ENCODE measurements at regions not wholly inside any gene's neighbourhood (a gene's known extent, or its start where the extent isn't known, plus 50 kb on each side); places are given as distances from the start of the nearest gene placed in this dataset.
A peak's percentile ranks its signal among the peaks of the same experiment; 100 is the strongest.

- Histone ChIP-seq H3K4me3 (ENCODE audit: low read length) (peak within 1 kb of the TSS; percentile 88), H3K36me3 (ENCODE audit: insufficient read depth, low read length) (no peaks in the 10 kb centered on the region), H3K27me3 (ENCODE audit: control insufficient read depth, insufficient read depth, low read length) (no peaks in the 10 kb centered on the region), H3K9me3 (replicated peaks; ENCODE audit: low read length) (no peaks in the 10 kb centered on the region), H3K4me2 (ENCODE audit: low read length) (peak within 1 kb of the TSS; percentile 88), H3K4me1 (ENCODE audit: control insufficient read depth, insufficient read depth, low read length) (peaks cover 15% of the 10 kb centered on the region), H3K9ac (ENCODE audit: low read depth, low read length) (peak within 1 kb of the TSS; percentile 98)
Measured at GRCh38 chr14:71320107-71320733, 413.0 kb downstream of the PCNX1 start, which contains the start of gene SIPA1L1. Gene SIPA1L1 (plus strand): TSS chr14:71320476.

GRCh38 chr14:71320734-71321573 lies 413.7 kb downstream of the PCNX1 start:
- peaks cover 15% of the 10 kb centered on the region for H3K4me1 ChIP-seq (ENCODE audit: control insufficient read depth, insufficient read depth, low read length)
- H3K9me3 ChIP-seq (replicated peaks; ENCODE audit: low read length): no peaks in the 10 kb centered on the region
- H3K4me3 ChIP-seq (ENCODE audit: low read length): peak overlapping the region; percentile 88
- H3K27me3 ChIP-seq (ENCODE audit: control insufficient read depth, insufficient read depth, low read length): no peaks in the 10 kb centered on the region
- peak overlapping the region; percentile 98 for H3K9ac ChIP-seq (ENCODE audit: low read depth, low read length)
- H3K36me3 ChIP-seq (ENCODE audit: insufficient read depth, low read length): no peaks in the 10 kb centered on the region
- H3K4me2 ChIP-seq (ENCODE audit: low read length): peak overlapping the region; percentile 88

GRCh38 chr14:71321574-71322315 lies 414.5 kb downstream of the PCNX1 start:
- Histone ChIP-seq H3K36me3 (ENCODE audit: insufficient read depth, low read length) (no peaks in the 10 kb centered on the region), H3K4me1 (ENCODE audit: control insufficient read depth, insufficient read depth, low read length) (peaks cover 15% of the 10 kb centered on the region), H3K9me3 (replicated peaks; ENCODE audit: low read length) (no peaks in the 10 kb centered on the region), H3K9ac (ENCODE audit: low read depth, low read length) (peak overlapping the region; percentile 98), H3K4me3 (ENCODE audit: low read length) (peak overlapping the region; percentile 88), H3K4me2 (ENCODE audit: low read length) (peak overlapping the region; percentile 88), H3K27me3 (ENCODE audit: control insufficient read depth, insufficient read depth, low read length) (no peaks in the 10 kb centered on the region)

GRCh38 chr14:71322655-71323250 lies 415.5 kb downstream of the PCNX1 start:
- H3K36me3 ChIP-seq (ENCODE audit: insufficient read depth, low read length): no peaks in the 10 kb centered on the region
- peak overlapping the region; percentile 88 for H3K4me2 ChIP-seq (ENCODE audit: low read length)
- peaks cover 17% of the 10 kb centered on the region for H3K4me1 ChIP-seq (ENCODE audit: control insufficient read depth, insufficient read depth, low read length)
- H3K27me3 ChIP-seq (ENCODE audit: control insufficient read depth, insufficient read depth, low read length): no peaks in the 10 kb centered on the region
- H3K4me3 ChIP-seq (ENCODE audit: low read length): peak overlapping the region; percentile 88
- H3K9ac ChIP-seq (ENCODE audit: low read depth, low read length): peak overlapping the region; percentile 98
- H3K9me3 ChIP-seq (replicated peaks; ENCODE audit: low read length): no peaks in the 10 kb centered on the region

- Histone ChIP-seq H3K4me3 (ENCODE audit: low read length) (no peak overlapping the region), H3K4me2 (ENCODE audit: low read length) (no peak overlapping the region), H3K27me3 (ENCODE audit: control insufficient read depth, insufficient read depth, low read length) (no peaks in the 10 kb centered on the region), H3K9ac (ENCODE audit: low read depth, low read length) (no peak overlapping the region), H3K36me3 (ENCODE audit: insufficient read depth, low read length) (no peaks in the 10 kb centered on the region), H3K9me3 (replicated peaks; ENCODE audit: low read length) (no peaks in the 10 kb centered on the region), H3K4me1 (ENCODE audit: control insufficient read depth, insufficient read depth, low read length) (peaks cover 18% of the 10 kb centered on the region)
Measured at GRCh38 chr14:71324767-71325272, 417.6 kb downstream of the PCNX1 start.

- peaks cover 21% of the 10 kb centered on the region for H3K4me1 ChIP-seq (ENCODE audit: control insufficient read depth, insufficient read depth, low read length)
- H3K9ac ChIP-seq (ENCODE audit: low read depth, low read length): no peak overlapping the region
- H3K27me3 ChIP-seq (ENCODE audit: control insufficient read depth, insufficient read depth, low read length): no peaks in the 10 kb centered on the region
- peaks cover 3% of the 10 kb centered on the region for H3K36me3 ChIP-seq (ENCODE audit: insufficient read depth, low read length)
- no peak overlapping the region for H3K4me3 ChIP-seq (ENCODE audit: low read length)
- no peak overlapping the region for H3K4me2 ChIP-seq (ENCODE audit: low read length)
- no peaks in the 10 kb centered on the region for H3K9me3 ChIP-seq (replicated peaks; ENCODE audit: low read length)
Measured at GRCh38 chr14:71327691-71328090, 420.4 kb downstream of the PCNX1 start.

GRCh38 chr14:71328183-71328582 lies 420.9 kb downstream of the PCNX1 start:
- Histone ChIP-seq H3K4me1 (ENCODE audit: control insufficient read depth, insufficient read depth, low read length) (peaks cover 19% of the 10 kb centered on the region), H3K4me3 (ENCODE audit: low read length) (no peak overlapping the region), H3K27me3 (ENCODE audit: control insufficient read depth, insufficient read depth, low read length) (no peaks in the 10 kb centered on the region), H3K36me3 (ENCODE audit: insufficient read depth, low read length) (peaks cover 3% of the 10 kb centered on the region), H3K9me3 (replicated peaks; ENCODE audit: low read length) (no peaks in the 10 kb centered on the region), H3K9ac (ENCODE audit: low read depth, low read length) (no peak overlapping the region), H3K4me2 (ENCODE audit: low read length) (no peak overlapping the region)

GRCh38 chr14:71328954-71329353 lies 421.7 kb downstream of the PCNX1 start:
- H3K4me2 ChIP-seq (ENCODE audit: low read length): no peak overlapping the region
- no peaks in the 10 kb centered on the region for H3K9me3 ChIP-seq (replicated peaks; ENCODE audit: low read length)
- peaks cover 16% of the 10 kb centered on the region for H3K4me1 ChIP-seq (ENCODE audit: control insufficient read depth, insufficient read depth, low read length)
- H3K27me3 ChIP-seq (ENCODE audit: control insufficient read depth, insufficient read depth, low read length): no peaks in the 10 kb centered on the region
- H3K36me3 ChIP-seq (ENCODE audit: insufficient read depth, low read length): peaks cover 3% of the 10 kb centered on the region
- no peak overlapping the region for H3K9ac ChIP-seq (ENCODE audit: low read depth, low read length)
- no peak overlapping the region for H3K4me3 ChIP-seq (ENCODE audit: low read length)

- no peak overlapping the region for H3K4me3 ChIP-seq (ENCODE audit: low read length)
- H3K4me2 ChIP-seq (ENCODE audit: low read length): no peak overlapping the region
- no peaks in the 10 kb centered on the region for H3K27me3 ChIP-seq (ENCODE audit: control insufficient read depth, insufficient read depth, low read length)
- no peaks in the 10 kb centered on the region for H3K9me3 ChIP-seq (replicated peaks; ENCODE audit: low read length)
- peaks cover 7% of the 10 kb centered on the region for H3K36me3 ChIP-seq (ENCODE audit: insufficient read depth, low read length)
- peaks cover 12% of the 10 kb centered on the region for H3K4me1 ChIP-seq (ENCODE audit: control insufficient read depth, insufficient read depth, low read length)
- H3K9ac ChIP-seq (ENCODE audit: low read depth, low read length): no peak overlapping the region
Measured at GRCh38 chr14:71331403-71331802, 424.1 kb downstream of the PCNX1 start.

GRCh38 chr14:71332476-71332875 lies 425.2 kb downstream of the PCNX1 start:
- Histone ChIP-seq H3K27me3 (ENCODE audit: control insufficient read depth, insufficient read depth, low read length) (no peaks in the 10 kb centered on the region), H3K9me3 (replicated peaks; ENCODE audit: low read length) (no peaks in the 10 kb centered on the region), H3K4me1 (ENCODE audit: control insufficient read depth, insufficient read depth, low read length) (peaks cover 12% of the 10 kb centered on the region), H3K9ac (ENCODE audit: low read depth, low read length) (no peak overlapping the region), H3K4me2 (ENCODE audit: low read length) (no peak overlapping the region), H3K4me3 (ENCODE audit: low read length) (no peak overlapping the region), H3K36me3 (ENCODE audit: insufficient read depth, low read length) (peaks cover 8% of the 10 kb centered on the region)

- no peaks in the 10 kb centered on the region for H3K9me3 ChIP-seq (replicated peaks; ENCODE audit: low read length)
- no peak overlapping the region for H3K4me3 ChIP-seq (ENCODE audit: low read length)
- peaks cover 14% of the 10 kb centered on the region for H3K36me3 ChIP-seq (ENCODE audit: insufficient read depth, low read length)
- H3K4me1 ChIP-seq (ENCODE audit: control insufficient read depth, insufficient read depth, low read length): peaks cover 3% of the 10 kb centered on the region
- no peak overlapping the region for H3K9ac ChIP-seq (ENCODE audit: low read depth, low read length)
- no peaks in the 10 kb centered on the region for H3K27me3 ChIP-seq (ENCODE audit: control insufficient read depth, insufficient read depth, low read length)
- H3K4me2 ChIP-seq (ENCODE audit: low read length): no peak overlapping the region
Measured at GRCh38 chr14:71333705-71334104, 426.4 kb downstream of the PCNX1 start.

Data from skeletal muscle satellite cell (primary cell).